Sigmoid colon (tissue), 4 donors: ENCODE measurements at regions not wholly inside any gene's neighbourhood (a gene's known extent, or its start where the extent isn't known, plus 50 kb on each side); places are given as distances from the start of the nearest gene placed in this dataset.

Source experiments
- CTCF ChIP-seq, 4 experiments: fragments of 450-650 bp in 3 of 4; fragments of 200-600 bp in 1 of 4; IDR thresholded peaks; one replicate each; pipeline ENCODE4 v1.5.1; 2016 to 2019; ENCODE audit warnings: antibody characterized with exemption in 4 of 4, mild to moderate bottlenecking in 3 of 4, moderate library complexity in 2 of 4
- EP300 ChIP-seq, 4 donors: sonication (generic); formaldehyde crosslinking; IDR thresholded peaks; one replicate each; pipeline ENCODE4 v1.6.1; 2017; ENCODE audit warnings: antibody characterized with exemption in 4 of 4
- POLR2AphosphoS5 ChIP-seq, 4 donors: sonication (generic); formaldehyde crosslinking; IDR thresholded peaks; one replicate each; pipeline ENCODE4 v1.6.1; 2017; ENCODE audit warnings: antibody characterized with exemption in 4 of 4

- TF ChIP-seq POLR2AphosphoS5 (IDR thresholded peaks at IDR 0.05) (no peak), CTCF (IDR thresholded peaks at IDR 0.05) (no peak), EP300 (IDR thresholded peaks at IDR 0.05) (no peak)
Observed at GRCh38 chr22:22408269-22408668, 100.3 kb downstream of the ZNF280B start.
